Endothelial cell of umbilical vein (primary cell): ENCODE measurements at regions not wholly inside any gene's neighbourhood (a gene's known extent, or its start where the extent isn't known, plus 50 kb on each side); places are given as distances from the start of the nearest gene placed in this dataset.

ENCODE experiments used
- BruUV-seq: library from RNA; stranded (reverse); fragments of 400-500 nt; replicated peaks from 2 replicates; lab custom pipeline; 2021; lab: Mats Ljungman, UMichigan
- CTCF ChIA-PET: fragments of 300-600, 350-600 bp; sonication (Branson Sonifier 250); formaldehyde crosslinking; loops from one replicate; lab custom pipeline; 2021; ENCODE audit warnings: antibody characterized with exemption, inconsistent platforms; lab: Charles Lee
- POLR2A ChIA-PET: fragments of 300-600, 350-600 bp; sonication (Branson Sonifier 250); formaldehyde crosslinking; loops from one replicate; lab custom pipeline; 2021; ENCODE audit warnings: antibody characterized with exemption, inconsistent platforms; lab: Charles Lee
- DNase-seq: peaks from one replicate; pipeline ENCODE4 v3.0.0-alpha.2; 2011; ENCODE audit warnings: low read depth, low spot score
- FAIRE-seq: peaks from 2 replicates; lab custom pipeline; 2011; peaks lifted over from hg19 to GRCh38; lab: Jason Lieb, UNC
- H2AFZ ChIP-seq: 2 replicates; pipeline ENCODE4 v1.6.0; 2012; ENCODE audit warnings: low read depth, low read length, control low read depth, inconsistent platforms
- H3K27ac ChIP-seq: 2 replicates; pipeline ENCODE4 v1.5.1; 2011; ENCODE audit warnings: low read depth, mild to moderate bottlenecking, control low read depth, low read length, moderate library complexity; ENCODE audit not compliant: insufficient read depth
- H3K27me3 ChIP-seq, 2 experiments: 2 replicates each; pipeline versions ENCODE4 v1.6.0 to v1.6.1; 2011; ENCODE audit warnings: low read length in 2 of 2, mixed read lengths in 1 of 2; ENCODE audit not compliant: control insufficient read depth in 2 of 2, insufficient read depth in 2 of 2
- H3K36me3 ChIP-seq, 2 experiments: 2 replicates in 1 of 2; 3 replicates in 1 of 2; pipeline ENCODE4 v1.5.1; 2011; ENCODE audit warnings: low read length in 2 of 2, mild to moderate bottlenecking in 1 of 2, moderate library complexity in 1 of 2; ENCODE audit not compliant: control insufficient read depth in 2 of 2, insufficient read depth in 2 of 2; ENCODE audit errors: extremely low read depth in 1 of 2
- H3K4me1 ChIP-seq: 3 replicates; pipeline ENCODE4 v1.5.1; 2011; ENCODE audit warnings: mild to moderate bottlenecking, low read length; ENCODE audit not compliant: control insufficient read depth, insufficient read depth; ENCODE audit errors: extremely low read depth
- H3K4me2 ChIP-seq: 2 replicates; pipeline ENCODE4 v1.6.1; 2011; ENCODE audit warnings: low read length, control low read depth, mixed read lengths; ENCODE audit not compliant: insufficient read depth
- H3K4me3 ChIP-seq, 3 experiments: fragments of 200-600 bp in 1 of 3; sonication (generic), shearing (Covaris generic) in 1 of 3; replicated peaks in 1 of 3; 2 replicates each; pipeline ENCODE4 v1.5.1; 2011 to 2016; ENCODE audit warnings: control low read depth in 3 of 3, low read length in 3 of 3, mild to moderate bottlenecking in 2 of 3, inconsistent platforms in 1 of 3, low read depth in 1 of 3, moderate library complexity in 1 of 3; ENCODE audit not compliant: insufficient read depth in 1 of 3
- H3K79me2 ChIP-seq: 2 replicates; pipeline ENCODE4 v1.6.0; 2012; ENCODE audit warnings: low read length, inconsistent platforms; ENCODE audit not compliant: control insufficient read depth, insufficient read depth
- H3K9ac ChIP-seq: replicated peaks from 2 replicates; pipeline ENCODE3; 2011; ENCODE audit warnings: low read length, control low read depth; ENCODE audit not compliant: insufficient read depth; ENCODE audit errors: extremely low read depth
- H3K9me1 ChIP-seq: replicated peaks from 3 replicates; pipeline ENCODE4 v1.6.0; 2011; ENCODE audit warnings: mild to moderate bottlenecking, low read length; ENCODE audit not compliant: control insufficient read depth, insufficient read depth; ENCODE audit errors: extremely low read depth
- H3K9me3 ChIP-seq: replicated peaks from 2 replicates; pipeline ENCODE4 v1.5.1; 2012; ENCODE audit warnings: low read length, inconsistent platforms; ENCODE audit not compliant: control insufficient read depth, insufficient read depth
- H4K20me1 ChIP-seq: replicated peaks from 2 replicates; pipeline ENCODE3; 2011; ENCODE audit warnings: mild to moderate bottlenecking, low read length; ENCODE audit not compliant: control insufficient read depth, insufficient read depth; ENCODE audit errors: extremely low read depth
- EZH2 ChIP-seq: IDR thresholded peaks from 2 replicates; pipeline ENCODE4 v1.6.1; 2012; ENCODE audit warnings: borderline replicate concordance, low read depth, mild to moderate bottlenecking, moderate library complexity, low read length, inconsistent platforms; ENCODE audit not compliant: severe bottlenecking
- FOS ChIP-seq: IDR thresholded peaks from 2 replicates; pipeline ENCODE4 v1.6.1; 2011; ENCODE audit warnings: mild to moderate bottlenecking, low read length, moderate library complexity, borderline replicate concordance; ENCODE audit not compliant: insufficient read depth
- GATA2 ChIP-seq: IDR thresholded peaks from 2 replicates; pipeline ENCODE4 v1.7.0; 2011; ENCODE audit warnings: low read depth, mild to moderate bottlenecking, moderate library complexity, mixed read lengths, low read length; ENCODE audit not compliant: insufficient read length, insufficient read depth
- JUN ChIP-seq: IDR thresholded peaks from 2 replicates; pipeline ENCODE4 v1.6.1; 2011; ENCODE audit warnings: borderline replicate concordance, low read depth; ENCODE audit not compliant: insufficient read length, insufficient read depth
- MYC ChIP-seq: IDR thresholded peaks from one replicate; pipeline ENCODE4 v1.6.1; 2011; ENCODE audit warnings: mild to moderate bottlenecking, low read depth, low read length
- POLR2A ChIP-seq: IDR thresholded peaks from 2 replicates; pipeline ENCODE4 v1.6.1; 2012; ENCODE audit warnings: low read depth, mild to moderate bottlenecking, control low read depth, low read length
- POLR2AphosphoS5 ChIP-seq: IDR thresholded peaks from 2 replicates; pipeline ENCODE4 v1.6.1; 2012; ENCODE audit warnings: low read depth, mild to moderate bottlenecking, control low read depth, low read length, moderate library complexity; ENCODE audit not compliant: insufficient read depth
- dilution Hi-C: fragments of 300-500 bp; cut with MboI; formaldehyde crosslinking; loops from one replicate; pipeline ENCODE4 v1.15.0; 2019; ENCODE audit warnings: low sequenced_read_pairs; ENCODE audit not compliant: extremely low pct_ligation_motif_present
- intact Hi-C: fragments of 100-400 bp; cut with micrococcal nuclease; formaldehyde crosslinking; loops from one replicate; pipeline ENCODE4 v1.10.0; 2022
- TF ChIP-seq, protein P1 (sequence below): IDR thresholded peaks from 2 replicates; pipeline ENCODE4 v1.6.1; 2011; ENCODE audit not compliant: insufficient read depth, insufficient read length
- TF ChIP-seq, protein P2 (sequence below), 2 donors: IDR thresholded peaks; 1 replicate in 1 of 2; 2 replicates in 1 of 2; pipeline ENCODE4 v1.5.1; 2011; ENCODE audit warnings: low read length in 2 of 2, mild to moderate bottlenecking in 2 of 2, moderate library complexity in 2 of 2, control low read depth in 1 of 2, inconsistent platforms in 1 of 2, low read depth in 1 of 2; ENCODE audit not compliant: insufficient read depth in 1 of 2; ENCODE audit errors: extremely low read depth in 1 of 2

DNA sequence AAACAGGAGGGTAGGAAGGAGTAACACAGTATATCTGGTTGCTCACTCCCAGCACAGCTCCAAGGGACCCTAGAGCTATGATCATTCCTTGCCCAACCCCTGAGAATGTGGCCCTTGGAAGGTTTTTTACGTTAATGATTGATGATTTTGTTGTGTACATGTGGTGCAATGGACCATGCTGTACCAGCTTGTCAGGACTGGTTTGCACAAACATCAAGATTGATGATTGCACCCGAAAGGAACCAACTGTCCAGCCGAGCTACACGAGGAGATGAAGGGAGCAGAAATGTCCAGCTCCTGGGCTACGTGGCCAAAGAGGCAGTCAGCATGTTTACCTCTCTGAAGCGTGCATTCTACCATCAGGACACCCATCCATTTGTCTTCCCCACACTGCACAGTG, 83.2 kb upstream of the USP9X start:
- no peak overlapping the region for H3K4me2 ChIP-seq
- H3K9me1 ChIP-seq = no peaks in the 10 kb centered on the region
- no peak overlapping the region for H2AFZ ChIP-seq
- BruUV-seq = no TSS peak
- H4K20me1 ChIP-seq = no peaks in the 10 kb centered on the region
- no peaks in the 10 kb centered on the region for H3K79me2 ChIP-seq
- dilution Hi-C loops (no loop called here), intact Hi-C loops (no loop called here)
- FAIRE-seq (no peak), DNase-seq (no peak)
- ChIA-PET POLR2A (no interaction called here), CTCF (interaction anchor here (1.2 kb wide), 1 partner anchor 125 kb away, joined by 4 read pairs; no protein-coding TSS in a partner anchor)
- H3K27ac ChIP-seq = no peak overlapping the region
- H3K4me1 ChIP-seq = peaks cover 9% of the 10 kb centered on the region
- H3K4me3 ChIP-seq = no peak overlapping the region
- H3K36me3 ChIP-seq = no peaks in the 10 kb centered on the region
- H3K9ac ChIP-seq = no peak overlapping the region
- no peaks in the 10 kb centered on the region for H3K9me3 ChIP-seq
- TF ChIP-seq, protein P1, sequence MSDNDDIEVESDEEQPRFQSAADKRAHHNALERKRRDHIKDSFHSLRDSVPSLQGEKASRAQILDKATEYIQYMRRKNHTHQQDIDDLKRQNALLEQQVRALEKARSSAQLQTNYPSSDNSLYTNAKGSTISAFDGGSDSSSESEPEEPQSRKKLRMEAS = no peak
- TF ChIP-seq POLR2A = no peak
- TF ChIP-seq JUN = no peak
- no peak for TF ChIP-seq GATA2
- no peak for TF ChIP-seq POLR2AphosphoS5
- TF ChIP-seq EZH2 = no peak
- TF ChIP-seq FOS = no peak
- TF ChIP-seq, protein P2, sequence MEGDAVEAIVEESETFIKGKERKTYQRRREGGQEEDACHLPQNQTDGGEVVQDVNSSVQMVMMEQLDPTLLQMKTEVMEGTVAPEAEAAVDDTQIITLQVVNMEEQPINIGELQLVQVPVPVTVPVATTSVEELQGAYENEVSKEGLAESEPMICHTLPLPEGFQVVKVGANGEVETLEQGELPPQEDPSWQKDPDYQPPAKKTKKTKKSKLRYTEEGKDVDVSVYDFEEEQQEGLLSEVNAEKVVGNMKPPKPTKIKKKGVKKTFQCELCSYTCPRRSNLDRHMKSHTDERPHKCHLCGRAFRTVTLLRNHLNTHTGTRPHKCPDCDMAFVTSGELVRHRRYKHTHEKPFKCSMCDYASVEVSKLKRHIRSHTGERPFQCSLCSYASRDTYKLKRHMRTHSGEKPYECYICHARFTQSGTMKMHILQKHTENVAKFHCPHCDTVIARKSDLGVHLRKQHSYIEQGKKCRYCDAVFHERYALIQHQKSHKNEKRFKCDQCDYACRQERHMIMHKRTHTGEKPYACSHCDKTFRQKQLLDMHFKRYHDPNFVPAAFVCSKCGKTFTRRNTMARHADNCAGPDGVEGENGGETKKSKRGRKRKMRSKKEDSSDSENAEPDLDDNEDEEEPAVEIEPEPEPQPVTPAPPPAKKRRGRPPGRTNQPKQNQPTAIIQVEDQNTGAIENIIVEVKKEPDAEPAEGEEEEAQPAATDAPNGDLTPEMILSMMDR (IDR thresholded peaks at IDR 0.05; ENCODE audit: extremely low read depth in 1 of 2, insufficient read depth in 1 of 2, low read depth in 1 of 2, low read length in 2 of 2) = no peak
- TF ChIP-seq MYC = no peak
- peaks cover 0 to 2% of the 10 kb centered on the region in 2 experiments for H3K27me3 ChIP-seq
